H1 (cell line): ENCODE measurements at regions not wholly inside any gene's neighbourhood (a gene's known extent, or its start where the extent isn't known, plus 50 kb on each side); places are given as distances from the start of the nearest gene placed in this dataset.

Experiments used
- BCL11A ChIP-seq, 2 experiments: IDR thresholded peaks; one replicate each; pipeline ENCODE4 v1.6.1; 2011; ENCODE audit warnings: low read depth in 2 of 2, low read length in 2 of 2, mild to moderate bottlenecking in 2 of 2

DNA sequence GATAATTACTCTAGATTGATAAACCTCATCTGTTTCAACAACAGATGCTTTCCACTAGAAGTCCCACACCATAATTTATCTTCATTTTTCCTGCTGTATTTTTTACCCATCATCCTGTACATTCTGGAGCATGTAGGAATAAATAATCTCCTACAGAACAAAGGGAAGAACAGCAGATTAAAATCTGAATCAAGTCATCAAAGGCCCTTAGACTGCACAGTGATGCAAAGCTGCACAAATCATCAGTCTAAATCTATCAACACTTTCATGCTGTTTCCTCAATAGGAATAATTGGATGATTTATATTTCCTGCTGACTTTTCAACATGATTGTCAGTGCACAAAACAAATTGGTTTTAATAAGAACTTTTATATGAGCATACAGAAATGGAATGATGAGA lies 1143.9 kb downstream of the STIM2 start (continued):
- TF ChIP-seq BCL11A (IDR thresholded peaks at IDR 0.05; ENCODE audit: low read depth in 2 of 2, low read length in 2 of 2) = no peak
